Cardiac muscle cell (in vitro differentiated cells and primary cell): ENCODE measurements at regions not wholly inside any gene's neighbourhood (a gene's known extent, or its start where the extent isn't known, plus 50 kb on each side); places are given as distances from the start of the nearest gene placed in this dataset.
"Not testable (repeated sequence)": the region's sequence is repeated elsewhere in the genome, so short reads cannot be mapped to it uniquely, and the experiment has no call there.

Experiments
- DNase-seq, 2 donors: peaks; one replicate each; pipeline versions ENCODE4 v3.0.0 to v3.0.0-alpha.2; 2010 to 2017; ENCODE audit warnings: low read depth in 1 of 2, low spot score in 1 of 2
- H3K27ac ChIP-seq: fragments of 200-600 bp; sonication (generic); 2 replicates; pipeline ENCODE4 v1.5.1; 2016
- H3K27me3 ChIP-seq: fragments of 200-600 bp; sonication (generic); 2 replicates; pipeline ENCODE4 v1.6.0; 2016; ENCODE audit warnings: control low read depth
- H3K36me3 ChIP-seq: fragments of 200-600 bp; sonication (generic); 2 replicates; pipeline ENCODE4 v1.5.1; 2016; ENCODE audit warnings: control low read depth
- H3K4me1 ChIP-seq: fragments of 200-600 bp; sonication (generic); 2 replicates; pipeline ENCODE4 v1.8.1; 2017; ENCODE audit warnings: low read depth, mild to moderate bottlenecking, mixed run types
- H3K4me3 ChIP-seq: fragments of 200-600 bp; sonication (generic); 2 replicates; pipeline ENCODE4 v1.5.1; 2016; ENCODE audit warnings: mild to moderate bottlenecking
- H3K9me3 ChIP-seq: fragments of 200-600 bp; sonication (generic); 2 replicates; pipeline ENCODE4 v1.5.1; 2017; ENCODE audit warnings: low read depth, mild to moderate bottlenecking, control low read depth
- CTCF ChIP-seq: IDR thresholded peaks from 2 replicates; pipeline ENCODE4 v1.5.1; 2012; ENCODE audit warnings: low read depth, mild to moderate bottlenecking, low read length

GRCh38 chr5:91464886-91465646 is 81.9 kb upstream of the ARRDC3 start:
- no peak for DNase-seq
- no peaks in the 10 kb centered on the region for H3K36me3 ChIP-seq
- TF ChIP-seq CTCF: no peak
- H3K4me3 ChIP-seq: no peak overlapping the region
- H3K27ac ChIP-seq: no peak overlapping the region
- H3K4me1 ChIP-seq: no peaks in the 10 kb centered on the region
- H3K27me3 ChIP-seq: no peaks in the 10 kb centered on the region
- H3K9me3 ChIP-seq: no peaks in the 10 kb centered on the region

- no peak overlapping the region for H3K4me3 ChIP-seq
- no peaks in the 10 kb centered on the region for H3K9me3 ChIP-seq
- H3K27me3 ChIP-seq: no peaks in the 10 kb centered on the region
Measured at GRCh38 chr5:91457681-91458058, 74.6 kb upstream of the ARRDC3 start.

GRCh38 chr5:91456928-91457680 is 74.0 kb upstream of the ARRDC3 start:
- no peak for TF ChIP-seq CTCF

More at GRCh38 chr5:91457681-91458058, 74.6 kb upstream of the ARRDC3 start:
- DNase-seq: no peak
- H3K36me3 ChIP-seq: no peaks in the 10 kb centered on the region
- no peak for TF ChIP-seq CTCF
- no peaks in the 10 kb centered on the region for H3K4me1 ChIP-seq
- no peak overlapping the region for H3K27ac ChIP-seq

GRCh38 chr5:91449083-91449482 is 66.0 kb upstream of the ARRDC3 start:
- H3K4me1 ChIP-seq: no peaks in the 10 kb centered on the region
- H3K27me3 ChIP-seq: no peaks in the 10 kb centered on the region
- no peak overlapping the region for H3K4me3 ChIP-seq
- DNase-seq: peak in 1 of 2 donors; percentile 9
- H3K36me3 ChIP-seq: no peaks in the 10 kb centered on the region
- no peak overlapping the region for H3K27ac ChIP-seq
- no peak for TF ChIP-seq CTCF
- no peaks in the 10 kb centered on the region for H3K9me3 ChIP-seq

More at GRCh38 chr5:91456928-91457680, 74.0 kb upstream of the ARRDC3 start:
- Histone ChIP-seq H3K4me1 (no peaks in the 10 kb centered on the region), H3K9me3 (no peaks in the 10 kb centered on the region), H3K36me3 (no peaks in the 10 kb centered on the region), H3K4me3 (no peak overlapping the region), H3K27ac (no peak overlapping the region), H3K27me3 (no peaks in the 10 kb centered on the region)
- DNase-seq: no peak

GRCh38 chr5:91448079-91448478 is 65.0 kb upstream of the ARRDC3 start:
- not testable (repeated sequence) for H3K9me3 ChIP-seq, H3K27me3 ChIP-seq, H3K4me1 ChIP-seq, H3K36me3 ChIP-seq, H3K4me3 ChIP-seq, DNase-seq, H3K27ac ChIP-seq

- H3K27me3 ChIP-seq, H3K4me1 ChIP-seq, H3K36me3 ChIP-seq, DNase-seq, H3K9me3 ChIP-seq, H3K4me3 ChIP-seq, H3K27ac ChIP-seq: not testable (repeated sequence)
Measured at GRCh38 chr5:91446880-91447279, 63.8 kb upstream of the ARRDC3 start.
